ENCODE measurements at regions not wholly inside any gene's neighbourhood (a gene's known extent, or its start where the extent isn't known, plus 50 kb on each side); places are given as distances from the start of the nearest gene placed in this dataset.
"Not testable (repeated sequence)": the region's sequence is repeated elsewhere in the genome, so short reads cannot be mapped to it uniquely, and the experiment has no call there.

DNA sequence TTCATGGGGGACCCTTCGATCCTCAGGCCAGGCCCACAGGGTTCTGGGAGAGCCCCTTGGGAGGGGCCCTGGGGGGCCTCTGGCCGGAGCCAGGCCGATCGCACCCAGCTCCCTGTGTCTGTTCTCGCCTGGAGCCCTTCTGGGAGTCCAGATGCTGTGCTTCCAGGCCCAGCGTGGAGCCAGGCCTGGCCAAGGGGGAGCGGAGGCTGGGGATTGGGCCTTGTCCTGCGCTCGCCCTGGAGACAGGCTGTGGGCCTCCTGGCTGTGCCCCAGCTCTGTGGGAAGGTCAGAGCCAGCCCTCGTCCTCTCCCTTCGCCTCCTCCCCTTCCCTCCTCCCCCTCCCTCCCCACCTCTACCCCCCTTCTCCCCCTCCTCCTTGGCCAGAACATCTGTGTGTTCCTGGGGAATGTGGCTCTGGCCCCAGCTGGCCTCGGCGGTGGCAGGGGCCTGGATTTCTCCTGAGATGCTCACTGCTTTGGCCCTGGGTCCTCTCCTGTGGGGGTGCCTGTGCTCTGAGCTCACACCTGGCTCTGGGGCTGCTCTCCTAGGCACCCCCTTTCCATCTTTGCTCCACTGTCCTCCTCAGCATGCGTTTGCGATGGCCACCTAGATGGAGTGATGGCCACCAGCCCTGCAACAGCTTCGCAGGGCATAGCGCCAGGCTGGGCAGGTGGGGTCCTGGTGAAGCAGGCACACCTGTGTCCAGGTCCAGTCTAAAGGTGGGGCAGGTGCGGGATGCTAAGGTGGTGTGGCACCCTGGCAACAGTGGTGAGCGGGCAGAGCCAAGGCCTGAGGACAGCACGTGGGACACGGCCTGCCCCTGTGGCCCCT lies 90.6 kb upstream of the CIBAR2 start:
- peak overlapping the region; percentile 65 for H2BK5ac ChIP-seq (ENCODE audit: low read depth, low read length, poor library complexity)
- WGBS (ENCODE audit: extremely low coverage, insufficient coverage, insufficient read length), result no CpG with 5 or more reads among the region's 21 CpGs
- no peak overlapping the region for H3K9ac ChIP-seq (ENCODE audit: low read length)
- H3K23ac ChIP-seq (ENCODE audit: low read length), result no peak overlapping the region
- H3K4me1 ChIP-seq (ENCODE audit: control insufficient read depth in 1 of 2, insufficient read depth in 2 of 2, low read length in 2 of 2), result peaks cover 22 to 38% of the 10 kb centered on the region in 2 experiments
- peaks cover 15% of the 10 kb centered on the region for H3K79me1 ChIP-seq (ENCODE audit: low read length)
- H2BK12ac ChIP-seq (ENCODE audit: low read length), result peak overlapping the region; percentile 20
- H3K4me2 ChIP-seq (ENCODE audit: low read length), result no peak overlapping the region
- peak overlapping the region; percentile 55 for H3K27ac ChIP-seq (ENCODE audit: low read depth, low read length)
- H3K9me3 ChIP-seq (ENCODE audit: insufficient read depth, low read depth, low read length), result peaks cover 4% of the 10 kb centered on the region
- no peaks in the 10 kb centered on the region for H3K27me3 ChIP-seq (ENCODE audit: insufficient read depth, low read length)
- H2AK5ac ChIP-seq (ENCODE audit: low read length), result no peak overlapping the region
- peak overlapping the region; percentile 54 for H3K14ac ChIP-seq (ENCODE audit: low read length)
- H4K12ac ChIP-seq (ENCODE audit: low read depth, low read length), result peak overlapping the region; percentile 16
- H3K36me3 ChIP-seq (ENCODE audit: control insufficient read depth in 1 of 2, insufficient read depth in 2 of 2, low read length in 2 of 2), result no peaks in the 10 kb centered on the region
- no peak overlapping the region for H3K4ac ChIP-seq (ENCODE audit: low read depth, low read length)
- peak overlapping the region; percentile 61 for H2BK120ac ChIP-seq (ENCODE audit: insufficient read depth, low read length, poor library complexity)
- no peak overlapping the region for H3K4me3 ChIP-seq (ENCODE audit: low read depth, low read length)
- H2AFZ ChIP-seq (ENCODE audit: insufficient read depth, low read length, poor library complexity), result peak overlapping the region; percentile 19
- H3K18ac ChIP-seq (ENCODE audit: low read length), result peak overlapping the region; percentile 63
- H4K8ac ChIP-seq (ENCODE audit: low read depth, low read length), result peak overlapping the region; percentile 67
- H3K79me2 ChIP-seq (ENCODE audit: control insufficient read depth, insufficient read depth, low read length, poor library complexity), result peaks cover 4% of the 10 kb centered on the region
- H4K91ac ChIP-seq (ENCODE audit: low read depth, low read length), result peak overlapping the region; percentile 77
- DNase-seq, result no peak

DNA sequence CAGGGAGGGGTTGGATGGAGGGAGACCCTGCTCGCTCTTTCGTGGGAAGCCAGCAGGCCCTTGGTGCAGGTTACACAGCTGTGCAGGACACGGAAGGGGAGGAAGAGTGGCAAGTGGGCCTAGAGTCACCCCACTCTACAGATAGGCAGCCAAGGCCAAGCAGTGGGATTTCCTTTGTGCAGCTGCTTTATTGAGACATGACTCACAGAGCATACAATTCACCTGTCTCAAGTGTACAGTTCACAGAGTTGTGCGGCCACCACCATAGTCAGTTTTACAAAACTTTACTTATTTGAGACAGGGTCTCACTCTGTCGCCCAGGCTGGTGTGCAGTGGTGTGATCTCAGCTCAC lies 91.2 kb upstream of the CIBAR2 start:
- H2AK5ac ChIP-seq (ENCODE audit: low read length), result no peak overlapping the region
- H3K79me2 ChIP-seq (ENCODE audit: control insufficient read depth, insufficient read depth, low read length, poor library complexity), result peaks cover 4% of the 10 kb centered on the region
- H3K14ac ChIP-seq (ENCODE audit: low read length), result peak overlapping the region; percentile 18
- peaks cover 15% of the 10 kb centered on the region for H3K79me1 ChIP-seq (ENCODE audit: low read length)
- H3K9ac ChIP-seq (ENCODE audit: low read length), result no peak overlapping the region
- H3K9me3 ChIP-seq (ENCODE audit: insufficient read depth, low read depth, low read length), result peaks cover 4% of the 10 kb centered on the region
- H2BK5ac ChIP-seq (ENCODE audit: low read depth, low read length, poor library complexity), result no peak overlapping the region
- H2AFZ ChIP-seq (ENCODE audit: insufficient read depth, low read length, poor library complexity), result no peak overlapping the region
- H3K4me1 ChIP-seq (ENCODE audit: control insufficient read depth in 1 of 2, insufficient read depth in 2 of 2, low read length in 2 of 2), result peaks cover 22 to 32% of the 10 kb centered on the region in 2 experiments
- H2BK12ac ChIP-seq (ENCODE audit: low read length), result no peak overlapping the region
- no peak overlapping the region for H3K27ac ChIP-seq (ENCODE audit: low read depth, low read length)
- no peaks in the 10 kb centered on the region for H3K27me3 ChIP-seq (ENCODE audit: insufficient read depth, low read length)
- H3K4me3 ChIP-seq (ENCODE audit: low read depth, low read length), result no peak overlapping the region
- H4K8ac ChIP-seq (ENCODE audit: low read depth, low read length), result no peak overlapping the region
- WGBS (ENCODE audit: extremely low coverage, insufficient coverage, insufficient read length), result no CpG with 5 or more reads among the region's 5 CpGs
- H4K91ac ChIP-seq (ENCODE audit: low read depth, low read length), result peak overlapping the region; percentile 22
- peaks cover 3 to 5% of the 10 kb centered on the region in 2 experiments for H3K36me3 ChIP-seq (ENCODE audit: control insufficient read depth in 1 of 2, insufficient read depth in 2 of 2, low read length in 2 of 2)
- DNase-seq, result no peak
- no peak overlapping the region for H4K12ac ChIP-seq (ENCODE audit: low read depth, low read length)
- no peak overlapping the region for H3K23ac ChIP-seq (ENCODE audit: low read length)
- H3K4ac ChIP-seq (ENCODE audit: low read depth, low read length), result no peak overlapping the region
- H3K18ac ChIP-seq (ENCODE audit: low read length), result no peak overlapping the region
- peak overlapping the region; percentile 24 for H2BK120ac ChIP-seq (ENCODE audit: insufficient read depth, low read length, poor library complexity)
- H3K4me2 ChIP-seq (ENCODE audit: low read length), result no peak overlapping the region

DNA sequence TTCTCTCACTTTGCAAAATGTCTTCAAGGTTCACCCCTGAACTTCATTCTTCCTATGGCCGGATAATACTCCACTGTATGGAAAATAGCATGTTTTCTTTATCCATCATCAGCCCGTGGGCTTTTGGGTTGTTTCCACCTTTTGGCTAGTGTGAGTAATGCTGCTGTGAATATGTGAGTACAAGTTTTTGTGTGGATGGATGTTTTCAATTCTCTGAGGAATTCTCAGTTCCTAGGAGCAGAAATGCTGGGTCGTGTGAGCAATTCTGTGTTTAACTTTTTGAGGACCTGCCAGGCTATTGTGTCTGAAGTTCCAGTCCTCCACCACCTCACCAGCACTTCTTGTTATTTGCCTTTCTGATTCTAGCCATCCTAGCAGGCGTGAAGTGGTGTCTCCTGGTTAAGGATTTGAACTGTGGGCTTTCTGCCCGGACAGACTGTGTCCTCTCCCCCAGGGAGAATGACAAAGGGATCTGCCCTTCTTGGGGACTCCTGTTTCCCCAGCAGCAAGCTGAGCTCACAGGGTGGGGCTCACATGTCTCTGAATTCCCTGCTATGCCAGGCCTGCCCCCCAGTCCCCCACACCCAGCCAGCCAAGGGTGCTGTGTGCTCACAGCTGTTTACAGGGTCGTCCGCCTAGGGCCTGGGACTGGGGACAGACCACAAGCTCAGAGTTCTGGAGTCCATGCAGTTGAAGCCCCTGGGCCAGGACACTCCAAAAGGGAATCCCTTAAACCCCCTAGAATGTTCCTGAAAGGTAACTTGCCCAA lies 92.2 kb upstream of the CIBAR2 start:
- no peak overlapping the region for H4K12ac ChIP-seq (ENCODE audit: low read depth, low read length)
- no peak overlapping the region for H4K8ac ChIP-seq (ENCODE audit: low read depth, low read length)
- H3K4me1 ChIP-seq (ENCODE audit: control insufficient read depth in 1 of 2, insufficient read depth in 2 of 2, low read length in 2 of 2), result peaks cover 22 to 26% of the 10 kb centered on the region in 2 experiments
- peaks cover 4% of the 10 kb centered on the region for H3K79me2 ChIP-seq (ENCODE audit: control insufficient read depth, insufficient read depth, low read length, poor library complexity)
- H2BK5ac ChIP-seq (ENCODE audit: low read depth, low read length, poor library complexity), result no peak overlapping the region
- peaks cover 15% of the 10 kb centered on the region for H3K79me1 ChIP-seq (ENCODE audit: low read length)
- H2AFZ ChIP-seq (ENCODE audit: insufficient read depth, low read length, poor library complexity), result no peak overlapping the region
- no CpG with 5 or more reads among the region's 7 CpGs for WGBS (ENCODE audit: extremely low coverage, insufficient coverage, insufficient read length)
- no peak overlapping the region for H3K4me3 ChIP-seq (ENCODE audit: low read depth, low read length)
- no peak overlapping the region for H3K23ac ChIP-seq (ENCODE audit: low read length)
- no peak overlapping the region for H3K27ac ChIP-seq (ENCODE audit: low read depth, low read length)
- no peaks in the 10 kb centered on the region for H3K27me3 ChIP-seq (ENCODE audit: insufficient read depth, low read length)
- DNase-seq, result peak in 1 of 2 donors; percentile 43
- peak overlapping the region; percentile 7 for H4K91ac ChIP-seq (ENCODE audit: low read depth, low read length)
- peak overlapping the region; percentile 16 for H3K18ac ChIP-seq (ENCODE audit: low read length)
- no peak overlapping the region for H2BK120ac ChIP-seq (ENCODE audit: insufficient read depth, low read length, poor library complexity)
- peaks cover 3 to 5% of the 10 kb centered on the region in 2 experiments for H3K36me3 ChIP-seq (ENCODE audit: control insufficient read depth in 1 of 2, insufficient read depth in 2 of 2, low read length in 2 of 2)
- no peak overlapping the region for H3K4ac ChIP-seq (ENCODE audit: low read depth, low read length)
- no peak overlapping the region for H3K9ac ChIP-seq (ENCODE audit: low read length)
- peak overlapping the region; percentile 13 for H3K14ac ChIP-seq (ENCODE audit: low read length)
- no peak overlapping the region for H2BK12ac ChIP-seq (ENCODE audit: low read length)
- H3K4me2 ChIP-seq (ENCODE audit: low read length), result no peak overlapping the region
- H3K9me3 ChIP-seq (ENCODE audit: insufficient read depth, low read depth, low read length), result peaks cover 4% of the 10 kb centered on the region
- H2AK5ac ChIP-seq (ENCODE audit: low read length), result no peak overlapping the region

GRCh38 chr16:85205257-85205656 lies 93.0 kb upstream of the CIBAR2 start:
- H3K18ac ChIP-seq (ENCODE audit: low read length); H2AFZ ChIP-seq (ENCODE audit: insufficient read depth, low read length, poor library complexity); H3K27ac ChIP-seq (ENCODE audit: low read depth, low read length); H3K4me3 ChIP-seq (ENCODE audit: low read depth, low read length); H3K9me3 ChIP-seq (ENCODE audit: insufficient read depth, low read depth, low read length); H3K23ac ChIP-seq (ENCODE audit: low read length); H3K4ac ChIP-seq (ENCODE audit: low read depth, low read length); H2BK12ac ChIP-seq (ENCODE audit: low read length); H2AK5ac ChIP-seq (ENCODE audit: low read length); H4K12ac ChIP-seq (ENCODE audit: low read depth, low read length); H2BK5ac ChIP-seq (ENCODE audit: low read depth, low read length, poor library complexity); H3K9ac ChIP-seq (ENCODE audit: low read length); H2BK120ac ChIP-seq (ENCODE audit: insufficient read depth, low read length, poor library complexity); H3K79me2 ChIP-seq (ENCODE audit: control insufficient read depth, insufficient read depth, low read length, poor library complexity); H3K4me2 ChIP-seq (ENCODE audit: low read length); H3K27me3 ChIP-seq (ENCODE audit: insufficient read depth, low read length); H3K36me3 ChIP-seq (ENCODE audit: control insufficient read depth in 1 of 2, insufficient read depth in 2 of 2, low read length in 2 of 2); H4K8ac ChIP-seq (ENCODE audit: low read depth, low read length): not testable (repeated sequence)
- Histone ChIP-seq H3K14ac (ENCODE audit: low read length) (peak overlapping the region; percentile 53), H3K79me1 (ENCODE audit: low read length) (peaks cover 15% of the 10 kb centered on the region), H3K4me1 (ENCODE audit: control insufficient read depth in 1 of 2, insufficient read depth in 2 of 2, low read length in 2 of 2) (peaks cover 22 to 25% of the 10 kb centered on the region in 2 experiments), H4K91ac (ENCODE audit: low read depth, low read length) (peak overlapping the region; percentile 18)
- WGBS (ENCODE audit: extremely low coverage, insufficient coverage, insufficient read length), result no CpG with 5 or more reads among the region's 6 CpGs
- peak; percentile 59 to 64 for DNase-seq

Data from trophoblast cell (in vitro differentiated cells and primary cell).